SK-N-SH treated with all-trans-retinoic acid at 6 μM for 48 hours (cell line): ENCODE measurements at regions not wholly inside any gene's neighbourhood (a gene's known extent, or its start where the extent isn't known, plus 50 kb on each side); places are given as distances from the start of the nearest gene placed in this dataset.
A peak's percentile ranks its signal among the peaks of the same experiment; 100 is the strongest.

ENCODE experiments used
- ATAC-seq: fragments of 200-7000 bp; cut with Tn5 transposase; 3 replicates; pipeline ENCODE4 v1.9.1; 2020; ENCODE audit warnings: mild to moderate bottlenecking, moderate library complexity
- ARNTL ChIP-seq: fragments of 450-650 bp; formaldehyde crosslinking; IDR thresholded peaks from 2 replicates; pipeline ENCODE4 v1.5.0; 2020; ENCODE audit warnings: low read depth, mild to moderate bottlenecking, moderate library complexity, borderline replicate concordance
- BACH2 ChIP-seq: fragments of 250-450 bp; sonication (Bioruptor Pico); IDR thresholded peaks from 2 replicates; pipeline ENCODE4 v1.9.0; 2021; ENCODE audit warnings: mild to moderate bottlenecking, borderline replicate concordance
- CREB5 ChIP-seq: fragments of 250-450 bp; sonication (Bioruptor Pico); IDR thresholded peaks from 2 replicates; pipeline ENCODE4 v1.5.1; 2020; ENCODE audit warnings: low read depth, mild to moderate bottlenecking, moderate library complexity
- CSDC2 ChIP-seq: fragments of 250-450 bp; sonication (Bioruptor Pico); IDR thresholded peaks from 2 replicates; pipeline ENCODE4 v1.5.0; 2020; ENCODE audit warnings: mild to moderate bottlenecking, moderate library complexity
- CSRNP3 ChIP-seq: fragments of 250-450 bp; sonication (Bioruptor Pico); IDR thresholded peaks from 2 replicates; pipeline ENCODE4 v1.5.1; 2021; ENCODE audit warnings: mild to moderate bottlenecking, moderate library complexity
- ESRRG ChIP-seq: fragments of 250-450 bp; sonication (Bioruptor Pico); IDR thresholded peaks from 2 replicates; pipeline ENCODE4 v1.6.1; 2021; ENCODE audit warnings: mild to moderate bottlenecking
- GLIS3 ChIP-seq: fragments of 250-450 bp; sonication (Bioruptor Pico); IDR thresholded peaks from 2 replicates; pipeline ENCODE4 v1.5.0; 2020; ENCODE audit warnings: mild to moderate bottlenecking, moderate library complexity
- ISL1 ChIP-seq: fragments of 250-450 bp; sonication (Bioruptor Pico); IDR thresholded peaks from 2 replicates; pipeline ENCODE4 v2.1.2; 2022; ENCODE audit warnings: mild to moderate bottlenecking, moderate library complexity
- OSR1 ChIP-seq: fragments of 250-450 bp; sonication (Bioruptor Pico); IDR thresholded peaks from 2 replicates; pipeline ENCODE4 v1.8.0; 2022; ENCODE audit warnings: moderate library complexity, mild to moderate bottlenecking, inconsistent platforms
- POU6F1 ChIP-seq: fragments of 250-450 bp; sonication (Bioruptor Pico); IDR thresholded peaks from 2 replicates; pipeline ENCODE4 v1.8.0; 2021; ENCODE audit warnings: low read depth, mild to moderate bottlenecking, moderate library complexity, borderline replicate concordance
- PPARA ChIP-seq: fragments of 250-450 bp; sonication (Bioruptor Pico); IDR thresholded peaks from 2 replicates; pipeline ENCODE4 v1.5.0; 2020; ENCODE audit warnings: mild to moderate bottlenecking, borderline replicate concordance
- RARB ChIP-seq: fragments of 250-450 bp; sonication (Bioruptor Pico); IDR thresholded peaks from 2 replicates; pipeline ENCODE4 v1.8.0; 2021; ENCODE audit warnings: mild to moderate bottlenecking, moderate library complexity
- SNAI2 ChIP-seq: fragments of 250-450 bp; sonication (Bioruptor Pico); IDR thresholded peaks from 2 replicates; pipeline ENCODE4 v1.5.0; 2020; ENCODE audit warnings: mild to moderate bottlenecking, moderate library complexity
- TCF4 ChIP-seq: fragments of 250-450 bp; sonication (Bioruptor Pico); IDR thresholded peaks from 2 replicates; pipeline ENCODE4 v1.8.0; 2021; ENCODE audit warnings: mild to moderate bottlenecking, moderate library complexity, borderline replicate concordance
- TOX ChIP-seq: fragments of 250-450 bp; sonication (Bioruptor Pico); IDR thresholded peaks from 2 replicates; pipeline ENCODE4 v1.8.0; 2021; ENCODE audit warnings: mild to moderate bottlenecking, moderate library complexity, borderline replicate concordance
- ZC3H10 ChIP-seq: fragments of 250-450 bp; sonication (Bioruptor Pico); IDR thresholded peaks from 2 replicates; pipeline ENCODE4 v1.5.1; 2021; ENCODE audit warnings: mild to moderate bottlenecking, moderate library complexity
- ZFP30 ChIP-seq: fragments of 450-650 bp; formaldehyde crosslinking; IDR thresholded peaks from 2 replicates; pipeline ENCODE4 v1.5.0; 2022; ENCODE audit warnings: mild to moderate bottlenecking, moderate library complexity
- ZNF565 ChIP-seq: fragments of 450-650 bp; formaldehyde crosslinking; conservative IDR thresholded peaks from 2 replicates; pipeline ENCODE4 v1.5.0; 2020; ENCODE audit warnings: low read depth, mild to moderate bottlenecking, moderate library complexity
- ZNF70 ChIP-seq: fragments of 450-650 bp; formaldehyde crosslinking; IDR thresholded peaks from 2 replicates; pipeline ENCODE4 v1.5.0; 2020; ENCODE audit warnings: mild to moderate bottlenecking, moderate library complexity
- ZNF8 ChIP-seq: fragments of 450-650 bp; formaldehyde crosslinking; IDR thresholded peaks from 2 replicates; pipeline ENCODE4 v1.5.0; 2020; ENCODE audit warnings: mild to moderate bottlenecking, moderate library complexity
- TF ChIP-seq, protein P1 (sequence below): fragments of 250-450 bp; sonication (Bioruptor Pico); IDR thresholded peaks from 2 replicates; pipeline ENCODE4 v1.5.0; 2020; ENCODE audit warnings: mild to moderate bottlenecking, moderate library complexity
- TF ChIP-seq, protein P2 (sequence below): fragments of 250-450 bp; sonication (Bioruptor Pico); IDR thresholded peaks from 2 replicates; pipeline ENCODE4 v1.8.0; 2020; ENCODE audit warnings: mild to moderate bottlenecking, moderate library complexity, borderline replicate concordance

DNA sequence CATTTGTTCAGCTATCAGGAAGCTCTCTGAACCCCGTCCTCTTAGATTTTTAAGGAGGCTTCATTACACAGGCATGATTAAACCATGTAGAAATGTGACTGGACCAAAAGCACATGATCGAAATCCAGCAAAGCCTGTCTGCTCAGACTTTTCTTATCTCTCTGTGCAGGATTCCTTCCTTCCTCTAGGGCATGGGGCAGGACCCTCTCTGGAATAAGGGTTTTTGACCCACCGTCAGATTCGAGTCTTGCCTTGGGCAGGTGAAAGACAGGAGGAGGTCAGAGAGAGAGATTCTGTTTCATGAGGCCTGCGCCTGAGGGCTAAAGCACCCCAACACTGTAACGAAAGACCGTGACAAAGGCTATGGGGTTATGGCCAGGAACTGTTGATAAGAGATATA, 136.8 kb downstream of the RHOU start:
- ATAC-seq: no peak
- no peak for TF ChIP-seq ARNTL
- no peak for TF ChIP-seq SNAI2
- no peak for TF ChIP-seq ZNF565 (CRISPR knock-in tag)
- no peak for TF ChIP-seq CREB5 (CRISPR knock-in tag)
- no peak for TF ChIP-seq TCF4 (CRISPR knock-in tag)
- no peak for TF ChIP-seq TOX
- no peak for TF ChIP-seq OSR1 (CRISPR knock-in tag)
- no peak for TF ChIP-seq RARB (CRISPR knock-in tag)
- TF ChIP-seq PPARA: no peak
- TF ChIP-seq CSDC2: no peak
- TF ChIP-seq ISL1 (CRISPR knock-in tag): no peak
- no peak for TF ChIP-seq ZNF70 (CRISPR knock-in tag)
- TF ChIP-seq ZC3H10: no peak
- TF ChIP-seq ZFP30 (CRISPR knock-in tag): no peak
- no peak for TF ChIP-seq GLIS3 (CRISPR knock-in tag)
- TF ChIP-seq, protein P1, sequence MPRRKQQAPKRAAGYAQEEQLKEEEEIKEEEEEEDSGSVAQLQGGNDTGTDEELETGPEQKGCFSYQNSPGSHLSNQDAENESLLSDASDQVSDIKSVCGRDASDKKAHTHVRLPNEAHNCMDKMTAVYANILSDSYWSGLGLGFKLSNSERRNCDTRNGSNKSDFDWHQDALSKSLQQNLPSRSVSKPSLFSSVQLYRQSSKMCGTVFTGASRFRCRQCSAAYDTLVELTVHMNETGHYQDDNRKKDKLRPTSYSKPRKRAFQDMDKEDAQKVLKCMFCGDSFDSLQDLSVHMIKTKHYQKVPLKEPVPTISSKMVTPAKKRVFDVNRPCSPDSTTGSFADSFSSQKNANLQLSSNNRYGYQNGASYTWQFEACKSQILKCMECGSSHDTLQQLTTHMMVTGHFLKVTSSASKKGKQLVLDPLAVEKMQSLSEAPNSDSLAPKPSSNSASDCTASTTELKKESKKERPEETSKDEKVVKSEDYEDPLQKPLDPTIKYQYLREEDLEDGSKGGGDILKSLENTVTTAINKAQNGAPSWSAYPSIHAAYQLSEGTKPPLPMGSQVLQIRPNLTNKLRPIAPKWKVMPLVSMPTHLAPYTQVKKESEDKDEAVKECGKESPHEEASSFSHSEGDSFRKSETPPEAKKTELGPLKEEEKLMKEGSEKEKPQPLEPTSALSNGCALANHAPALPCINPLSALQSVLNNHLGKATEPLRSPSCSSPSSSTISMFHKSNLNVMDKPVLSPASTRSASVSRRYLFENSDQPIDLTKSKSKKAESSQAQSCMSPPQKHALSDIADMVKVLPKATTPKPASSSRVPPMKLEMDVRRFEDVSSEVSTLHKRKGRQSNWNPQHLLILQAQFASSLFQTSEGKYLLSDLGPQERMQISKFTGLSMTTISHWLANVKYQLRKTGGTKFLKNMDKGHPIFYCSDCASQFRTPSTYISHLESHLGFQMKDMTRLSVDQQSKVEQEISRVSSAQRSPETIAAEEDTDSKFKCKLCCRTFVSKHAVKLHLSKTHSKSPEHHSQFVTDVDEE: no peak
- no peak for TF ChIP-seq POU6F1
- TF ChIP-seq, all 23 proteins: peak for 0

DNA sequence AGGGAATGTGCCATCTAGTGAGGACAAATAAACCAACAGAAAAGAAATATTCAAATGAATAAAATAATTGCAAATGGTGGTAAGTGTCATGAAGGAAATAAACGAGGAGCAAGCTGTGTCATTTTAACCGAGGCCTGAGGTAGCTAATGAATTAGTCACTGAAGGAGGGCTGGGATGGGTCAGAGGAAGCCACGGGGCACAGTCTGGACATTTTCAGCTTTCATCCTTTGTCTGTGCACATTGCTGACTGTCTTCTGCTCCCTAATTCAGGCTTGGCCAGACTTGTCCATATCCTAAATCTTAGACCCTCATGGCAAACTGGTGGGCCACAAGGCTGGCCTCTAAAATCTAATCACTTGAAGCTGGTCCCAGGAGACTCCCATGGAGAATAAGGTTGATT, 138.4 kb downstream of the RHOU start:
- ATAC-seq: peak; percentile 57

More for the DNA sequence above, 138.4 kb downstream of the RHOU start:
- TF ChIP-seq CSDC2 (no peak), SNAI2 (no peak), BACH2 (CRISPR knock-in tag) (no peak), ARNTL (no peak), ISL1 (CRISPR knock-in tag) (no peak), POU6F1 (no peak), ZNF565 (CRISPR knock-in tag) (no peak), ZC3H10 (no peak), RARB (CRISPR knock-in tag) (no peak), CSRNP3 (CRISPR knock-in tag) (no peak), CREB5 (CRISPR knock-in tag) (no peak), ZNF70 (CRISPR knock-in tag) (no peak), ZNF8 (CRISPR knock-in tag) (no peak), PPARA (no peak), ESRRG (CRISPR knock-in tag) (no peak), GLIS3 (CRISPR knock-in tag) (no peak), TOX (no peak), OSR1 (CRISPR knock-in tag) (no peak), ZFP30 (CRISPR knock-in tag) (no peak)
- TF ChIP-seq, protein P2, sequence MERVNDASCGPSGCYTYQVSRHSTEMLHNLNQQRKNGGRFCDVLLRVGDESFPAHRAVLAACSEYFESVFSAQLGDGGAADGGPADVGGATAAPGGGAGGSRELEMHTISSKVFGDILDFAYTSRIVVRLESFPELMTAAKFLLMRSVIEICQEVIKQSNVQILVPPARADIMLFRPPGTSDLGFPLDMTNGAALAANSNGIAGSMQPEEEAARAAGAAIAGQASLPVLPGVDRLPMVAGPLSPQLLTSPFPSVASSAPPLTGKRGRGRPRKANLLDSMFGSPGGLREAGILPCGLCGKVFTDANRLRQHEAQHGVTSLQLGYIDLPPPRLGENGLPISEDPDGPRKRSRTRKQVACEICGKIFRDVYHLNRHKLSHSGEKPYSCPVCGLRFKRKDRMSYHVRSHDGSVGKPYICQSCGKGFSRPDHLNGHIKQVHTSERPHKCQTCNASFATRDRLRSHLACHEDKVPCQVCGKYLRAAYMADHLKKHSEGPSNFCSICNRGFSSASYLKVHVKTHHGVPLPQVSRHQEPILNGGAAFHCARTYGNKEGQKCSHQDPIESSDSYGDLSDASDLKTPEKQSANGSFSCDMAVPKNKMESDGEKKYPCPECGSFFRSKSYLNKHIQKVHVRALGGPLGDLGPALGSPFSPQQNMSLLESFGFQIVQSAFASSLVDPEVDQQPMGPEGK (CRISPR knock-in tag): no peak
- TF ChIP-seq, all 23 proteins: peak for 0
